HG03521 (cell line): ENCODE measurements at regions not wholly inside any gene's neighbourhood (a gene's known extent, or its start where the extent isn't known, plus 50 kb on each side); places are given as distances from the start of the nearest gene placed in this dataset.
"Not testable (repeated sequence)": the region's sequence is repeated elsewhere in the genome, so short reads cannot be mapped to it uniquely, and the experiment has no call there.

ENCODE experiments used
- ATAC-seq: cut with Tn5 transposase; IDR thresholded peaks from one replicate; pipeline ENCODE4 v1.9.1; 2021; ENCODE audit warnings: mild to moderate bottlenecking, moderate library complexity; ENCODE audit not compliant: unreplicated experiment

DNA sequence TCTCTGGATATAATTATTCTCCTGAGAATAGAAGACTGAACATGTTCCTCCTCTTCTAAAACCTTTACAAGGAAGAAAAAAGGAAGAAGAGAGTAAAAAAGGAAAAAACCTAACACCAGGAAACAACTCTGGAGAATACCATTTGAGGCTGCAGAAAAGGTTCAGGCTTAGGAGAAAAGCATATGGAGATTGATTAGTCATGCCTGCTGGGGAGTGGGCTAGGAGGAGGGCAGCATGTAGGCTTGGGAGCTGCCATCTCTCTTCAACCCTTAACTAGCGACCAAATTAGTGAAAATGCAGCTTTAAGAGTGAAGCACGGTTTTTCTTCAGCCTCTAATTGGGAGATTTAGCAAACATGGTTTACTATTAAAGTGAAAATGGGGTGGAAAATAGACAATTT is 273.0 kb upstream of the CRY1 start:
- ATAC-seq = no peak

DNA sequence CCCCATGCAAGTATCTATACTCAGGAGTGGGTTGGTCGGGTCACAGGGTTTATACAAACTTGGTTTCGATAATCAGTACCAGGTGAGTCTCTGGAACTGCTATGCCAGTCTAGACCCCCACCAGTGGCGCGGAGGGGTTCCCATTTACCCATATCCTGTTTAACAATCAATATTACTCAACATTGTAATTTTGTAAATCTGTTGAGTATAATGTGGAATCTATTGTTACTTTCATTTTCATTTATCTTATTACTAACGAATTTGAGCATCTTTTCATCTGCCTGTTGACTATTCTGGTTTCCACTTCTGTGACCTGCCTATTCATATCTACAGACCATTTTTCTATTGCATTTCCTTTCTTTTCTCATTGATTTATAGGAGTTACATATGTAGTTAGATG is 275.2 kb upstream of the CRY1 start:
- no peak for ATAC-seq

DNA sequence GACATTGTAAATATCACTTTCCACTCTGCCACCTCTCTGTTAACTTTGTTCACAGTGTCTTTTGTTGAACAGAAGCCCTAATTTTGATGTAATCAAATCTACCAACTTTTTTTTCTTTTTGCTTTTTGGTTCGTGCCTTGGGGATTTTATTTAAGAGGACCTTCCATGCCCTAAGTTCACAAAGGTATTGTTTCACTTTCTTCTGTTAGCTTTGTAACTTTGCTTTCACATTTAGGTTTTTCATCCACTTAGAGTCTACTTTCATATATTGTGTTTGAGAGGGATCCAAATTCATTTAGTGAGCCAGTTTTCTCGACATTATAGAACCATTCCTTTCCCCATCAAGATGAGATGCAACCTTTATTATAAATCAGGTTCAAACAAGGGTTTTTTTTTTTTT is 275.7 kb upstream of the CRY1 start:
- no peak for ATAC-seq

DNA sequence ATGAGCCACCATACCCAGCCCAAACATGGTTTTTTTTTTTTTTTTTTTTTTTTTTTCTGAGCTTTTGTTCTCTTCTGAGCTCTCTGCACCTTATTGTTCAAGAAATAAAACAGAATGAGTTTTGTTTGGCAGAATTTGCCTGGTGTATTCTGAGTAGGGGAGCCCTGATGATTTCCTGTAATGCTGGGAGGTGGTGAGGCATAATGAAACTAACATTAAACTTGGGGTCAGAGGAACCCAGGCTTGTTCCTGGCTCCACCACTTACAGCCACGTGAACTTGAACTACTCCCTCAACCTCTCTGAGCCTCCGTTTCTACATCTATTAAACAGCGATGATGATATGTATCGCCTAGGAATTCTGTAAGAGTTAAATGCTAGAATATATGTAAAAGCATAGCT is 276.3 kb upstream of the CRY1 start:
- ATAC-seq = no peak

DNA sequence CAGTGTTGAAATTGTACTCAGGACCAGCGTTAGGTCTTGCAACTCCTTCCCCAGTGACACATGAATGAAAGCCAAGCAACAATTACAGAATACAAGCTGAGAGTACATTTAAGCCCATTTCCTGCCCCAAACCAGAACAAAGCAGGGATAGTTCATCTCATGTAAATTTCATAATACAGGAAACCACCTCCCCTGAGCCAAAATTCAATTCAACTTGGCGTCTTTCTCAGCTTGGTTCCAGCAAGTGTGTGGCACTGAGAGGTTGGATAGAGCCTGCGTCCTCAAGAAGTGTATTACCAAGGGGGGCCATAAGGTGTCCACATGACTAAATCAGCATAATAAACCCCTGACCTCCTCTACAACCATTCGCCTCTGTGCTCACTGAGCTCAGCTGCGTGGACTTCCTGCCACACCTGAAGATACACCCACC is 278.9 kb upstream of the CRY1 start:
- ATAC-seq = no peak

DNA sequence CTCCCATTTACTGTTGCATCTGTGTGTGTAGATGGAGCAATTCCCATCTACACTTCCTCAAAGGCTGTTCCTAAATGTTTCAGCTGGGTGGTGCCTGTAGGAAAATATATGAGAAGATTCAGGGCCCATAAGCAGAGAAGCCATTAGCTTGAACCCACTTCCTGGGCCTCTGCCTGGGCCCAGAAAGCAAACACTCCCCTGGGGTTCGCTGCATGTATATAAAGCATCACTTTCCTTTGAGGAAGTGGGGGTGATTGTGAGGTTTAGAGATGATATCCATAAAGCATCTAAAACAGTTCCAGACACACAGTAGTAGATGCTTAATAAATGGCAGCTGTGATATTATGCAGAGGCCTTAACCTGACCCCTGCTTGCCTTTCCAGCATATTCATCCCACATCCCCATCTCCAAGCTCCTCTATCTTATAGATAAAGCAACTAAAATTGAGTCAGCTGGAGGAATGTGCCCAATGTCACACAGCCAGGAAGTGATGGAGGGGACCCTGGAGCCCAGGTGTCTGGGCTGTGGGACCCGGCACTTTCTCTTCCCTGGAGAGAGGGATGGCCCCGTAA is 280.0 kb upstream of the CRY1 start:
- no peak for ATAC-seq

DNA sequence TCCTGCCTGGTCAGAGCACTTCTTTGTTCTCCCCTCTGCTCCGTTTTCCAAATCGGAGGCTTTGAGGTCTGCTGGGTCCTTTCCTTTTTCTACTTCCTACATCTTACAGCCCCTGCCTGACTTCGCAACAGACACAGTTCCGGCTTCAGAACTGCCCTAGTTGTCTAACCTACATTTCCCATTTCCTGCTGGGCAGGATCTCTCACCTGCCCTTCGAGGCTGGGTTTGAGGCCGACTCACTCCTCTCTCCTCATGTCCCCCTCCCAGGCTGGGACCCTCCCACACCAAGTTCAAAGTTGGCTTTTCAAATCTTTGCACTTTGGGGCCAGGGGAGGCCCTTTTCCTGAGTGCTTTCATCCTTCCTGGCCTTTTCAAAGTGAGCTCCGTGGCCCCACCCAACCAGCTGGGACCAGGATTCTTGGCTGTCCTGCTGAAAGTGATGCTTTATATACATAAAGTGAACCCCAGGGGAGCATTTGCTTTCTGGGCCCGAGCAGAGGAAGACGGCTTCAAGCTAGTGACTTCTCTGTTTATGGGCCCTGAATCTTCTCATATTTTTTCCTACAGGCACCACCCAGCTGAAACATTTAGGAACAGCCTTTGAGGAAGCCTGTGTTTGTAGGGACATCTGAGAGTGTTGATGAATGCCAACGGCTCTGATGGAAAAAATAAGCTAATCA is 281.0 kb upstream of the CRY1 start:
- ATAC-seq = no peak

DNA sequence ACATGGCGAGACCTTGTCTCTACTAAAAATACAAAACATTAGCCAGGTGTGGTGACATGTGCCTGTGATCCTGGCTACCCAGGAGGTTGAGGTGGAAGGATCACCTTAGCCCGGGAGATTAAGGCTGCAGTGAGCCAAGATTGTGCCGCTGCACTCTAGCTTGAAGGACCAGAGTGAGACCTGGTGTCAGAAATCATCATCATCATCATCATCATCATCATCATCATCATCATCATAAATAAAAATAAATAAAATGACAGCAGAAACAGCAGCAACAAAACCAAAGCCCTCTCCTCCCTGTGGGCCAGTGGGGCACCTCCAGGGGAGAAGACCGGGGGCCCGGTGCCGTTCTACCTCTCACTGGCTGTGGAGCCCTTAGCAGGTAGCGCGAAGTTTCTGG is 281.9 kb upstream of the CRY1 start:
- no peak for ATAC-seq

DNA sequence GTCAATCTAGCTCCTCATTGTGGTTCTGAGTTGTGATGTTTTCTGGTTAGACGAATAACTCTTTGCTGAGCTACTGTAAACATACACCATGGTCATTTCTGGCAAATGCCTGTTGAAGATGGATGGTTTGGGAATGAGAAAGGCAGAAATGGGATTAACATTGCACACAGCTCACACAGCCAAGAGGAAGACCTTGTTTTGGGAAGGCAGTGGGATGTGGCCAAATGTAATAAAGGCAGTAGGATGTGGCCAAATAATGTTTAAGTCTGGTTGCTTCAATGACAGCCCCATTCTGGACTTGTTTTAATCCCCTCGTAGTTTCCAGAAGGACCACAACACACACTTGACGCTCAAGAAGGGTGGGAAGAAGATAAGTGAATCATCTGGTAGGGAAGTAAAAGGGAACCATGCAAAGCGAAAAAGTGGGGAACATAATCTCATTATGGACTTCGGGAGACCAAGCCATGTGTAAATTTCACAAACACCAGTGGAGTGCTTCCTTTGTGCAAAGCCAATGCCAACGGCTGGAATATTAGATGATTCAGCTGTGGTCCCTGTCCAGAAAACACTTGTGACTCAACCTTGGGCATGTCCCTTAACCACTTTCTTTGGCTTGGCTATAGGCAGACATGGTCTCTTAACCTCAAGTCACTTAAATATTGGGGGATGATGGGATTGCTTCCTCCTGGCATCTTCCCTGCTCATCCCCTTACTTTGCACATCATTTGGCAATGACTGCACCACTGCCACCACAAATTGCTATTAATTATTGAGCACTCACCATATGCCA is 284.4 kb upstream of the CRY1 start:
- ATAC-seq = no peak

DNA sequence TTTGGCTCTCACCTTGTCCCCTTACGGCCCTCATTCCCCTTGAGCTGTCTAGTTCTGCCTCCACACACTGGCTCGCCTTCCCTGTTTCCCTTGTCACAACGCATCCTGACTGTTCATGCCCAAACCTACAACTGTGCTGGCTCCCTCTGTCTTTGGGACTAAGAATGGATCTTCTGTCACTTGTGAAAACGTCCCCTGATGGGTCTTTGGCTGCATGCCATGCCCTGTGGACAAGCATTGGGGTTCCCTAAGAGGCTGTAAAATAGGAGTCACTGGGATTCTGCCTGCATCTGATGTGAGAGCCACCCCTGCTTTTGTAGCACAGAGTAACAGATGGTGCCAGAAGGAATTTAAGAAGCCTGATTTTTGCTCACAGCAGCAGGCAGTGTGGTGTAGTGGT is 285.3 kb upstream of the CRY1 start:
- no peak for ATAC-seq

DNA sequence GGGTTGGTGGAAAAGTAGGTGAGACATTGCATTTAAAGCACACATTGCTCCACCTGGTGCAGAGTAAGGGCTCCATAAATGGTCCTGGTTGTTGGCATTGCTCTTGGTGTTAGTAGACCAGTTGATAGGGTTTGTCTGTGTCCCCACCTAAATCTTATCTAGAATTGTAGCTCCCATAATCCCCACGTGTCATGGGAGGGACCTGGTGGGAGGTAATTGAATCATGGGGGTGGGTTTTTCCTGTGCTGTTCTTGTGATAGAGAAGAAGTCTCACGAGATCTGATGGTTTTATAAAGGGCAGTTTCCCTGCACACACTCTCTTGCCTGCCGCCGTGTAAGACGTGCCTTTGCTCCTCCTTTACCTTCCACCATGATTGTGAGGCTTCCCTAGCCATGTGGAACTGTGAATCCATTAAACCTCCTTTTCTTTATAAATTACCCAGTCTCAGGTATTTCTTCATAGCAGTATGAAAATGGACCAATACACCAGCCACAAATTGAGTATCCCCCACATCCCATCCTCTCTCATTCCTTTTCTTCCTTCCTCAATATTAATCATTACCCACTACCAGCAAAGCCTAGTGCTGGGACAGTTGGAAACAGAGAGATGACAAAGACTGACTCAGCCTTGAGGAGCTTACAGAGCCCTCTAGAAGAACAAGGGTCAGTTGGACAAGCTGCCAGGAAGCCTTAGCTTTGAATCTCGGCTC is 285.9 kb upstream of the CRY1 start:
- not testable (repeated sequence) for ATAC-seq

DNA sequence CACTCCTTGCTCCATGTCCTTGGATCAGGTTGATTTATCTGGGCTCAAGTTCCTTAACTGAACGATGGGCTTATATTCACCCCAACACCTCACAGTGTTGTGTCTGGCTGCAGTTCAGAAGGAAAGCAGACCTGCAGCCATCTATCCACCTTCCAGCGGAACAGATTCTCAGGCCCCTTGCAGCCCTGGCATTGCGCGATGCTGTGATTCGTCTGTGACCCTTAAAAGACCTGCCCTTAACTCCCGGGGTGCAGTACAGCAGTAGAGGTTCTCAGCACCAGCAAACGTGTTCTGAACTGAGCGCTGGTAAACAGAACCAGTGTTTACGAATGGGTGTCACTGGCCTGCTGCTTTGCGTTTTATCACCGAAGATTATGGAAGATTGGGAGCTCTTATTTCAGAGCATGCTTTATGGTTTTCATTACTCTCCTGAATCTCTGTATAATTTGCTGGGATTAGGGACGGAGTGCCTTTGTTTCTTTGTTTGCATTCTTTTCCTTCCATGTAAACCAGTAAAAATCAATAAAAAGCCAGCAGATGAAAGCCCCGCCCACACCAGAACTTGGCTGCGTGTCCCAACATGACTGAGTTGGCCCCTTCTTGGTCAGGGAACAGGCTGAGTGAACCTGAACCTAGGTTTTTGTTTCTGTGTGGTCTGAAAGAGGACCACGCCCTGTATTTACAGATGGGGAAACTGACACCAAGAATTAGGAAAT is 286.7 kb upstream of the CRY1 start:
- ATAC-seq = no peak

DNA sequence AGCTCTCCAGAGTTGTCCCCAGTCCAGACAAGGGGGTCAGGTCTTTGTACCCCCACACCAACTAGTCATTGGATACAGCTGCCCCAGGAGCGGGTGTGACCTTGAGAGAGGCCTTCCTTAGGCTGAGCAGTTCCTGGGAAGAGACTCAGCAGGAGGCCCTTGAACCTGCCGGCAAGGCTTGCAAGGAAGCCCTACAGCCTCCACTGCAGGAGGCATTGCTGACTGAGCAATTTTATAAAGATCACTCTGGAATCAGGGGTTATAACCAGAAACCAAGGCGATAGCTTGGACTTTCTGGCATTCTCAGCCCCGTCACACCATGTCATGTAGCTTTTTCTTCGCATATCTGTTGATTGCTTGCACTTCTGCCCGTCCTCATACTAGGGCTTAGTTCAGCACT is 291.3 kb upstream of the CRY1 start:
- no peak for ATAC-seq

DNA sequence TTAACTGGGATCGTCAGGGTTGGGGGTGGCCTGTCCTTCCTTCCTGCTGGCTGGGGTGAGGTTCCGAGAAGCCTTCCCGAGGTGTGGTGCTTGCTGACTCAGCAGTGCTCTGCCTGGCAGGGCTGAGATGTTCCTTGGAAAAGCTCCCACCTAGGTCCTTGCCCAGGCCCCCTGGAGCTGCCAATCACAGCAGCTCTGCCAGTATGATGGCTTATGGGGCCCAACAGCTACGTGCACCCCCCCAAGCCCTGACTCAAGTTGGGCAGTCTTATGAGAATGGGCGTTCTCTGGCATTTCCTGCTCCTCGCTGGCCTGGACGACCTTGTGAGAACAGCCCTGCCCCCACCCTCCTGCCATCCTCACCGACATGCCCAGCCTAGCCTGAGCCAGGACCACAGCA is 292.2 kb upstream of the CRY1 start:
- ATAC-seq = no peak

DNA sequence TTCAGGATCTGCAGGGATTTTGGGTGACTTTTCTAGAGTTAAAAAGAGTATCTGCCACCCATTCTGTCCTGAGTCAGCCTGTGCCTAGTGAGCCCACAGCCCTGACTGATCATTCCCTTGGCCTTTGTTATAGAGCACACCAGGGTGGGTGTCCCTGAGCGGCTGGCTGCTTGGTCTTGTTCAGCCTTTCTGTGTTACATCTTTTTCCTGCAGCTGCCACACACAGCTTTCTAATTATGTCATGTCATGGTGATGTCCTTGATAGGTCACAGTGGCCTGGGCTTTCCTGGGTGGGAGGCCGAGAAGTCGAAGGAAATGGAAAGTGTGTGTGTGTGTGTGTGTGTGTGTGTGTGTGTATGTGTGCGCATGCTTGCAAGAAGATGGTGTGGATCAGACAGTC is 293.2 kb upstream of the CRY1 start:
- no peak for ATAC-seq

DNA sequence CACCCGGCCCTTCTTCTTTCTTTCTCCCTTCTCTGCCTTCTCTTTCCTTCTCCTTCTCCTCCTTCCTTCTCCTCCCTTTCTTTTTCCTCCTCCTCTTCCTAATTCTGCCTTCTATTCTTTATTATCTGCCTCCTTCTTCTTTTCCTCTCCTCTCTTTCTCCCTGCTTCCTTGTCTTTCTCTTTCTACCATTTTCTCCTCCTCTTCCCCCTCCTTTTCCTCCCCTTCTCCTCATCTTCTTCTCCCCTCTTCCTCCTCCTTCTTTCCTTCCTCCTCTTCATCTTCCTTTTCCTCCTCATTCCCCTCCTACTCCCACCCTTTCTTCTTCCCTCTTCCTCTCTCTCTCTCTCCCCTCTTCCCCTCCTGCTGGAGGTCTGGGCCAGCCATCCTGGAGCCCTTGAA is 294.9 kb upstream of the CRY1 start:
- ATAC-seq = no peak

DNA sequence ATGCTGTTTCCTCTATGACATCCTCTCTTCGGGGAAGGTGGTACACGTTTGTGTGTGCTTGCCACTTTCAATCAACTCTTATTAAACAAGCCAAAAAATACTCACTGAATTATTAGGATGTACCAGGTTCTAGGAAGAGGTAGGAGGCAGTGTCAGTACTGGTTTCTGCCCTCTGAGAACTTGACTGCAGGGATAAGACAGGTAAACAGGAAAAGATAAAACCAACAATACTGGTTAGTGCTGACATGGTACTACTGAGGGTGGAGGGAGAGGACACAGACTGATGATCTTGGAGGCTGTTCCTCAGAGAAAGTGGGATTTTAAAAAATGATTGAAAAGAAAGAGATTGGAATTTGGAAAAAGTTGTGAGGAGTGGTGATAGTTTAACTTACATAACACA is 295.2 kb upstream of the PWP1 start:
- no peak for ATAC-seq

DNA sequence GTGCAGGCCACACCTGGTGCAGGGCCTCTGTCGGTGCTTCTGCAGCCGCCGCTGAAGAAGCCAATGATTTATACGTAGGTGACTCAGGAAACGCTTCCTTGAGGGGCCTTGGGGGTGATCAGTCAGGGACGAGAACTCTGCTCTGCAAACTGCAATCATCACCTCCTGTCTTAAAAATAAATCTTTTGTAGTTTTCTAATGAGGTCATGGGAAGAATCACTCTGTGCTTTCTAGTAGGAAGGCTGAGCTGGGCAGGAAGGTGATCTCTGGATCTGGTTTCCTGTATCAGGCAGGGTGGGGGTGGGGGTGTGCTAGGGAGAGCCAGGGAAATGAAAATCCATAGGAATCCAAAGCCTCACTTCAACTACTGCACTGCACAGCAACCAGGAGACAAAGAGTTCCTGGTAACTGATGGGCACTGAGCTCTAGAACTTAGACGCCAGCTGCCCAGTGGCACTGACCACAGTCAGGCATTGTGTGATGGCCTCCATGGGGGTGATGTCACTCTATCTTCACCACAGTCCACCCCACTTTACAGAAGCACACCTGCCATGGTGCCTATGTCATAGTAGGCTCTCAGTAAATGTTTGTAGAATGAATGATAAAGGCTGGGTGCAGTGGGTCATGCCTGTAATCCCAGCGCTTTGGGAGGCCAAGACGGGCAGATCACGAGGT is 292.4 kb upstream of the PWP1 start:
- no peak for ATAC-seq

DNA sequence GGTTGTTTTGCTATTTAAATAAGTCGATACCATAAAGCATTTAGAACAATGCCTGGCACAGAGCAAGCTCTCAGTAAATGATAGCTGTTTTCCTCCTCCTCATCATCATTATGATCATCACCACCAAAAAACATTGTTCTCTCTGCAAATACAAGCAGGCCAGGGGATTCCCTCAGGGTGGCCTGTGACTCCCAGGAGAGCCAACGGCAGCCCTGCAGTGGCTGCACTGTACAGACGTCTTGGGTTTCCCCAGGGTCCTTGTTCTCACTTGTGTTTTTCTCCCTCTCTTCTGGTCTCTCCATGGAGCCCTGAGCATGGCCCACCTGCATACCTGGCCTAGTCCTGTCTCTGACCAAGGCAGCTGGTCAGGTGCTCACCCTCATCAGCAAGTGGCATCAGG is 290.9 kb upstream of the PWP1 start:
- no peak for ATAC-seq

DNA sequence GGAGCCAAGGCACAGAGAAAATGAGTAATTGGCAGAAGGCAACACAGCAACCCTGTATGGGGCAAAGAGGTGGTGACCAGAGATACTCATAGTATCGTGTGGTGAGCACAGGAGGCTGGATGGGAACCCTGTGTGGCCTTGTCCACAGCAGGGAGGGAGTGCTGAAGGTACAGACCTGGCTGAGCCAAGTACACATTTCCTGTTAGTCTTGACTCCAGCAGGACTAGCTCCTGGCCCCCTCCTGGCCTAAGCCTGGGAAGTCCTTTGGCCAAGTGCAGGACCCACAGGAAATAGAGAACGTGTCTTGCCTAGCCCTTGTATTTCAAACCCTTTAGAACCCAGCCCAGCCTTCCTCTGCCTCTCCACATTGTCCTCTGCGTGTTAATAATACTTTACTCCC is 289.8 kb upstream of the PWP1 start:
- no peak for ATAC-seq

DNA sequence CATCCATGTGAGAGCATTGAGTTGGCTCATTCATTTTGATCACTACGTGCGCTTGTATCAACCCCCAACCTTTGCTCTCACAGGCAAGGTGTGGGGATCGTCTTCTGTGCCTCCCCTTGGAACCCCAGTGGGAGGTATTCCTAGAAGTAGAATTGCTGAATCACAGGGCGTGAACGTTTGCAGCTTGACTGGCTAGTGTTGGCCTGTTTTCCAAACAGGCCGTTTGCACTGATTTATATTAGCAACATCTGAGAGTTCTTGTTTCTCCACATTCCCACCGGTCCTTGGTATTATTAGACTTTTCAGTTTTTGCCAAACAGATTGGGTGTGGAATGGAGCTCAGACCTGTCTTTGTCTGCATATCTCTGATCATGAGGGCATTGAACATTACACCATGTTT is 288.6 kb upstream of the PWP1 start:
- ATAC-seq = no peak
